CD4-positive, alpha-beta T cell (primary cell): ENCODE measurements at regions not wholly inside any gene's neighbourhood (a gene's known extent, or its start where the extent isn't known, plus 50 kb on each side); places are given as distances from the start of the nearest gene placed in this dataset.

Experiments
- ATAC-seq: fragments of 200-7000 bp; cut with Tn5 transposase; one replicate; pipeline ENCODE4 v1.10.0; 2022; ENCODE audit warnings: mild to moderate bottlenecking; ENCODE audit not compliant: poor library complexity
- CTCF ChIA-PET: fragments of 350-600 bp; sonication (Branson Sonifier 250); formaldehyde crosslinking; loops from one replicate; lab custom pipeline; 2021; ENCODE audit warnings: antibody characterized with exemption, inconsistent platforms; lab: Charles Lee
- POLR2A ChIA-PET: fragments of 350-600 bp; sonication (Branson Sonifier 250); formaldehyde crosslinking; loops from one replicate; lab custom pipeline; 2021; ENCODE audit warnings: antibody characterized with exemption, inconsistent platforms; lab: Charles Lee
- DNase-seq, 14 experiments: peaks; one replicate each; pipeline ENCODE4 v3.0.0-alpha.2; 2013 to 2020; ENCODE audit warnings: mixed read lengths in 2 of 14
- H3K27ac ChIP-seq, 2 donors: one replicate each; pipeline versions ENCODE4 v1.5.1 to v1.7.0; 2013; ENCODE audit warnings: low read length in 2 of 2, low read depth in 1 of 2, mild to moderate bottlenecking in 1 of 2
- H3K27me3 ChIP-seq, 2 experiments: 1 replicate in 1 of 2; 2 replicates in 1 of 2; pipeline versions ENCODE4 v1.6.1 to v1.7.0; 2013; ENCODE audit warnings: low read length in 2 of 2, control low read depth in 1 of 2, mild to moderate bottlenecking in 1 of 2, moderate library complexity in 1 of 2; ENCODE audit not compliant: insufficient read depth in 2 of 2, control insufficient read depth in 1 of 2
- H3K36me3 ChIP-seq: one replicate; pipeline ENCODE4 v1.6.1; 2013; ENCODE audit warnings: low read length, control low read depth; ENCODE audit not compliant: insufficient read depth
- H3K4me1 ChIP-seq: one replicate; pipeline ENCODE4 v1.6.1; 2013; ENCODE audit warnings: low read length, control low read depth; ENCODE audit not compliant: insufficient read depth
- H3K4me3 ChIP-seq: one replicate; pipeline ENCODE4 v1.5.1; 2013; ENCODE audit warnings: mild to moderate bottlenecking, low read length, moderate library complexity
- H3K9me3 ChIP-seq, 2 experiments: 1 replicate in 1 of 2; 2 replicates in 1 of 2; pipeline versions ENCODE4 v1.6.1 to v1.7.0; 2013; ENCODE audit warnings: low read length in 2 of 2, mild to moderate bottlenecking in 2 of 2, control low read depth in 1 of 2, moderate library complexity in 1 of 2; ENCODE audit not compliant: control insufficient read depth in 1 of 2, insufficient read depth in 1 of 2
- H3K27ac Mint-ChIP-seq: one replicate; pipeline ENCODE4 v1.8.0; 2020; ENCODE audit warnings: mixed read lengths
- H3K27me3 Mint-ChIP-seq: one replicate; pipeline ENCODE4 v1.8.0; 2021; ENCODE audit warnings: mixed read lengths
- H3K36me3 Mint-ChIP-seq: one replicate; pipeline ENCODE4 v1.8.0; 2021; ENCODE audit warnings: low read depth, mixed read lengths
- H3K4me1 Mint-ChIP-seq: one replicate; pipeline ENCODE4 v1.8.0; 2021; ENCODE audit warnings: low read depth, mixed read lengths
- H3K4me3 Mint-ChIP-seq: one replicate; pipeline ENCODE4 v1.8.0; 2020; ENCODE audit warnings: mild to moderate bottlenecking, mixed read lengths
- H3K9me3 Mint-ChIP-seq: one replicate; pipeline ENCODE4 v1.8.0; 2020; ENCODE audit warnings: mixed read lengths
- CTCF ChIP-seq: fragments of 200-600 bp; IDR thresholded peaks from one replicate; pipeline ENCODE4 v1.8.0; 2022; ENCODE audit warnings: antibody characterized with exemption, mild to moderate bottlenecking
- intact Hi-C, 2 experiments: fragments of 100-400 bp; cut with DNase I in 1 of 2; cut with micrococcal nuclease in 1 of 2; formaldehyde crosslinking; loops; one replicate each; pipeline versions ENCODE4 v1.15.1 to v1.9.0; 2023 to 2025; cut with DNase I, micrococcal nuclease

GRCh38 chr1:55833529-55834091, 618.4 kb upstream of the USP24 start:
- Histone ChIP-seq H3K36me3 (no peaks in the 10 kb centered on the region), H3K27me3 (no peaks in the 10 kb centered on the region), H3K4me1 (no peaks in the 10 kb centered on the region), H3K27ac (no peak overlapping the region), H3K4me3 (no peak overlapping the region), H3K9me3 (no peaks in the 10 kb centered on the region)
- ATAC-seq (no peak), DNase-seq (no peak)
- intact Hi-C loops: no loop called here
- no peaks in the 10 kb centered on the region for H3K36me3 Mint-ChIP-seq
- no peak overlapping the region for H3K4me3 Mint-ChIP-seq
- peaks cover 7% of the 10 kb centered on the region for H3K27me3 Mint-ChIP-seq
- TF ChIP-seq CTCF: no peak
- ChIA-PET CTCF (no interaction called here), POLR2A (no interaction called here)
- H3K9me3 Mint-ChIP-seq: peaks cover 3% of the 10 kb centered on the region
- H3K4me1 Mint-ChIP-seq: no peaks in the 10 kb centered on the region
- no peak overlapping the region for H3K27ac Mint-ChIP-seq

GRCh38 chr1:55831759-55832158, 616.6 kb upstream of the USP24 start:
- ATAC-seq (no peak), DNase-seq (no peak)
- Mint-ChIP-seq H3K36me3 (no peaks in the 10 kb centered on the region), H3K27ac (no peak overlapping the region), H3K4me1 (no peaks in the 10 kb centered on the region), H3K9me3 (peaks cover 3% of the 10 kb centered on the region), H3K27me3 (peaks cover 7% of the 10 kb centered on the region), H3K4me3 (no peak overlapping the region)
- ChIA-PET CTCF (no interaction called here), POLR2A (no interaction called here)
- Histone ChIP-seq H3K36me3 (no peaks in the 10 kb centered on the region), H3K4me1 (no peaks in the 10 kb centered on the region), H3K4me3 (no peak overlapping the region), H3K27me3 (no peaks in the 10 kb centered on the region), H3K9me3 (no peaks in the 10 kb centered on the region), H3K27ac (no peak overlapping the region)
- TF ChIP-seq CTCF: no peak
- intact Hi-C loops: no loop called here

GRCh38 chr1:55828044-55828443, 612.9 kb upstream of the USP24 start:
- Histone ChIP-seq H3K27ac (no peak overlapping the region), H3K27me3 (peaks cover 0 to 2% of the 10 kb centered on the region in 2 experiments), H3K4me3 (no peak overlapping the region), H3K9me3 (no peaks in the 10 kb centered on the region), H3K36me3 (no peaks in the 10 kb centered on the region), H3K4me1 (no peaks in the 10 kb centered on the region)
- Mint-ChIP-seq H3K9me3 (peaks cover 3% of the 10 kb centered on the region), H3K27me3 (peaks cover 19% of the 10 kb centered on the region), H3K4me1 (no peaks in the 10 kb centered on the region), H3K27ac (no peak overlapping the region), H3K4me3 (no peak overlapping the region), H3K36me3 (no peaks in the 10 kb centered on the region)
- TF ChIP-seq CTCF: no peak
- ATAC-seq (no peak), DNase-seq (no peak)
- intact Hi-C loops: no loop called here
- CTCF ChIA-PET: no interaction called here
- POLR2A ChIA-PET: no interaction called here
